NCI-H2227 (cell line): ENCODE measurements at regions not wholly inside any gene's neighbourhood (a gene's known extent, or its start where the extent isn't known, plus 50 kb on each side); places are given as distances from the start of the nearest gene placed in this dataset.
"Not testable (repeated sequence)": the region's sequence is repeated elsewhere in the genome, so short reads cannot be mapped to it uniquely, and the experiment has no call there.

Experiments
- DNase-seq: peaks from one replicate; lab custom pipeline; 2025; ENCODE audit not compliant: unreplicated experiment; lab: John Stamatoyannopoulos, UW

- no peak for DNase-seq
Observed at GRCh38 chr14:40308240-40308639, 876.0 kb upstream of the FBXO33 start.

- no peak for DNase-seq
Observed at GRCh38 chr14:40296821-40297220, 864.6 kb upstream of the FBXO33 start.

- DNase-seq, result no peak
Observed at GRCh38 chr14:40292664-40293063, 860.4 kb upstream of the FBXO33 start.

- DNase-seq, result no peak
Observed at GRCh38 chr14:40282196-40282595, 850.0 kb upstream of the FBXO33 start.

- no peak for DNase-seq
Observed at GRCh38 chr14:40280652-40281051, 848.4 kb upstream of the FBXO33 start.

- DNase-seq, result no peak
Observed at GRCh38 chr14:40273417-40273816, 841.2 kb upstream of the FBXO33 start.

- no peak for DNase-seq
Observed at GRCh38 chr14:40271480-40271879, 839.2 kb upstream of the FBXO33 start.

GRCh38 chr14:40269436-40269835, 837.2 kb upstream of the FBXO33 start:
- no peak for DNase-seq

GRCh38 chr14:40268236-40268635, 836.0 kb upstream of the FBXO33 start:
- DNase-seq, result no peak

GRCh38 chr14:40265096-40265495, 832.9 kb upstream of the FBXO33 start:
- DNase-seq, result no peak

GRCh38 chr14:40252817-40253447, 820.7 kb upstream of the FBXO33 start:
- DNase-seq, result no peak

GRCh38 chr14:40248671-40249070, 816.4 kb upstream of the FBXO33 start:
- DNase-seq, result no peak

GRCh38 chr14:40240245-40240859, 808.1 kb upstream of the FBXO33 start:
- DNase-seq, result no peak

- no peak for DNase-seq
Observed at GRCh38 chr14:40232302-40232701, 800.1 kb upstream of the FBXO33 start.

- DNase-seq, result no peak
Observed at GRCh38 chr14:40229676-40230075, 797.4 kb upstream of the FBXO33 start.

- DNase-seq, result no peak
Observed at GRCh38 chr14:40222996-40223395, 790.8 kb upstream of the FBXO33 start.

GRCh38 chr14:40221428-40221827, 789.2 kb upstream of the FBXO33 start:
- no peak for DNase-seq

GRCh38 chr14:40219032-40219431, 786.8 kb upstream of the FBXO33 start:
- no peak for DNase-seq

GRCh38 chr14:40218282-40218941, 786.2 kb upstream of the FBXO33 start:
- no peak for DNase-seq

- no peak for DNase-seq
Observed at GRCh38 chr14:40216976-40217375, 784.7 kb upstream of the FBXO33 start.

- not testable (repeated sequence) for DNase-seq
Observed at GRCh38 chr14:40216408-40216807, 784.2 kb upstream of the FBXO33 start.

- DNase-seq, result no peak
Observed at GRCh38 chr14:40213701-40214100, 781.5 kb upstream of the FBXO33 start.
